Keratinocyte (primary cell): ENCODE measurements at regions not wholly inside any gene's neighbourhood (a gene's known extent, or its start where the extent isn't known, plus 50 kb on each side); places are given as distances from the start of the nearest gene placed in this dataset.

Experiments used
- EZH2 ChIP-seq: IDR thresholded peaks from one replicate; pipeline ENCODE4 v1.6.1; 2012; ENCODE audit warnings: inconsistent platforms, mild to moderate bottlenecking, low read length, moderate library complexity
- TF ChIP-seq, protein P1 (sequence below), 3 experiments: IDR thresholded peaks in 1 of 3; conservative IDR thresholded peaks in 1 of 3; optimal IDR thresholded peaks in 1 of 3; 2 replicates in 2 of 3; 3 replicates in 1 of 3; pipeline versions ENCODE3 to v1.5.1; 2011; ENCODE audit warnings: low read length in 3 of 3, mild to moderate bottlenecking in 3 of 3, moderate library complexity in 2 of 3, control low read depth in 1 of 3, inconsistent platforms in 1 of 3; ENCODE audit not compliant: insufficient read depth in 2 of 3; ENCODE audit errors: extremely low read depth in 1 of 3

GRCh38 chr2:199509403-199509802 is 51.7 kb upstream of the SATB2 start:
- TF ChIP-seq EZH2, result no peak
- TF ChIP-seq, protein P1, sequence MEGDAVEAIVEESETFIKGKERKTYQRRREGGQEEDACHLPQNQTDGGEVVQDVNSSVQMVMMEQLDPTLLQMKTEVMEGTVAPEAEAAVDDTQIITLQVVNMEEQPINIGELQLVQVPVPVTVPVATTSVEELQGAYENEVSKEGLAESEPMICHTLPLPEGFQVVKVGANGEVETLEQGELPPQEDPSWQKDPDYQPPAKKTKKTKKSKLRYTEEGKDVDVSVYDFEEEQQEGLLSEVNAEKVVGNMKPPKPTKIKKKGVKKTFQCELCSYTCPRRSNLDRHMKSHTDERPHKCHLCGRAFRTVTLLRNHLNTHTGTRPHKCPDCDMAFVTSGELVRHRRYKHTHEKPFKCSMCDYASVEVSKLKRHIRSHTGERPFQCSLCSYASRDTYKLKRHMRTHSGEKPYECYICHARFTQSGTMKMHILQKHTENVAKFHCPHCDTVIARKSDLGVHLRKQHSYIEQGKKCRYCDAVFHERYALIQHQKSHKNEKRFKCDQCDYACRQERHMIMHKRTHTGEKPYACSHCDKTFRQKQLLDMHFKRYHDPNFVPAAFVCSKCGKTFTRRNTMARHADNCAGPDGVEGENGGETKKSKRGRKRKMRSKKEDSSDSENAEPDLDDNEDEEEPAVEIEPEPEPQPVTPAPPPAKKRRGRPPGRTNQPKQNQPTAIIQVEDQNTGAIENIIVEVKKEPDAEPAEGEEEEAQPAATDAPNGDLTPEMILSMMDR (optimal IDR thresholded peaks at IDR 0.05 in 1 of 3, IDR thresholded peaks at IDR 0.05 in 1 of 3, conservative IDR thresholded peaks at IDR 0.05 in 1 of 3; ENCODE audit: extremely low read depth in 1 of 3, insufficient read depth in 2 of 3, low read length in 3 of 3), result no peak
